Mononuclear cell (primary cell): ENCODE measurements at regions not wholly inside any gene's neighbourhood (a gene's known extent, or its start where the extent isn't known, plus 50 kb on each side); places are given as distances from the start of the nearest gene placed in this dataset.
A peak's percentile ranks its signal among the peaks of the same experiment; 100 is the strongest.

Experiments
- H3K27me3 ChIP-seq: 2 replicates; pipeline ENCODE4 v1.6.0; 2011; ENCODE audit warnings: low read length, control low read depth; ENCODE audit not compliant: insufficient read depth
- H3K4me1 ChIP-seq: 2 replicates; pipeline ENCODE4 v1.5.1; 2011; ENCODE audit warnings: mild to moderate bottlenecking, low read length, control low read depth; ENCODE audit not compliant: insufficient read depth
- H3K4me3 ChIP-seq: 2 replicates; pipeline ENCODE4 v1.5.1; 2011; ENCODE audit warnings: mild to moderate bottlenecking, low read length, moderate library complexity
- H3K9me3 ChIP-seq: 2 replicates; pipeline ENCODE4 v1.5.1; 2011; ENCODE audit warnings: low read depth, mild to moderate bottlenecking, control low read depth, low read length

DNA sequence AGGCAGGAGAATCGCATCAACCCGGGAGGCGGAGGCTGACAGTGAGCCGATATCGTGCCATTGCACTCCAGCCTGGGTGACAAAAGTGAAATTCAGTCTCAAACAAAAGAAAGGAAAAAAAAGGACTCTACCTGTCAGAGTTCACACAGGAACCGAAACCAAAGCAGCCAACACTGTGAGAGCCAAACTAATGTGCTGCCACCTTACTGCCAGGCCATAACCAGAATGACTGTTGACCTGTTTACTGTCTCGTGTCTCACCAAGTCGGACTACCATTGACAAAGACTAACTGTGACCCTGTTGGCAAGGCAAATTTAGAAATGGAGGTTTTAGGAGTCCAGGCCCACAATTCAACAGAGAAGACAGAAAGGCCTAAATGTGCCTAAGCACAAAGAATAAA is 112.4 kb downstream of the ANXA2R start:
- Histone ChIP-seq H3K9me3 (no peaks in the 10 kb centered on the region), H3K4me3 (no peak overlapping the region), H3K4me1 (no peaks in the 10 kb centered on the region), H3K27me3 (no peaks in the 10 kb centered on the region)

DNA sequence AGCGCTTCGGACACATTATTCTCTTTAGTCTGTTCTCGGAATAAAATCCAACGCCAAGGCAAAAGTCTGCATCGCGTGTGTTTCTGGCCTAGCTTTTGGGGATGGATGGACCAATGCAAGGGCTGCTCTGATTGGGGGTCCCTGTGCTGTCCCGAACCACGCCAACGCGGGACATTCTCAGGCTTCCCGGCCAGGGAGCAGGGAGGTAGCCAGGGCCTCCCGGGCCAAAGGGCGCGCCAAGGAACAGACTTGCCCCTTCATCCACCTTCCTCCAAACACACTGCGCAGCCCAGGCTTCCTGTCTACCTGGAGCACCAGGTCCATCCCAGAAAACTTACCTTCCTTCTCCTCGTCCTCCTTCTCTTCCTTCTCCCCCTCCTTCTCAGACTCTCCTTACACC is 113.0 kb upstream of the SELENOP start:
- Histone ChIP-seq H3K4me1 (no peaks in the 10 kb centered on the region), H3K4me3 (no peak overlapping the region), H3K9me3 (no peaks in the 10 kb centered on the region), H3K27me3 (no peaks in the 10 kb centered on the region)

DNA sequence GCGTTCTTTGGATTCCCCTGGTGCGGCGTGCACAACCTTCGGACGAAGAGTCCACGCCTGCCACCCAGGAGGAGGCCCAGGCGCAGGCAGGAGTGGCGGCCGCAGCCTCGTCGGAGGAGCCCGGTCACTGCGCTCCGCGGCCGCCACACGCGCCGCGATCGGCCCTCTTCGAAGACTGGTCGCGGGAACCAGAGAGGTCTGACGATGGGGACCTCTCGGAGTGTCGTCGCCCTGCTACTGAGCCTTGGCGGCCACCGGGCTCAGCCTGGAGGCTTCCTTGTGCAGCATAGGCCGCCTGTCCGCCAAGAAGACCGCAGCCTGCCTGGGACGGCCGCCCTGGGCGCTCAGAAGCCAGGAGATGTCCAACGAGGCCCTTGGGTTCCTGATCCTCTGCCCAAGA is 112.5 kb upstream of the SELENOP start:
- H3K4me1 ChIP-seq = no peaks in the 10 kb centered on the region
- H3K27me3 ChIP-seq = no peaks in the 10 kb centered on the region
- no peaks in the 10 kb centered on the region for H3K9me3 ChIP-seq
- H3K4me3 ChIP-seq = no peak overlapping the region

DNA sequence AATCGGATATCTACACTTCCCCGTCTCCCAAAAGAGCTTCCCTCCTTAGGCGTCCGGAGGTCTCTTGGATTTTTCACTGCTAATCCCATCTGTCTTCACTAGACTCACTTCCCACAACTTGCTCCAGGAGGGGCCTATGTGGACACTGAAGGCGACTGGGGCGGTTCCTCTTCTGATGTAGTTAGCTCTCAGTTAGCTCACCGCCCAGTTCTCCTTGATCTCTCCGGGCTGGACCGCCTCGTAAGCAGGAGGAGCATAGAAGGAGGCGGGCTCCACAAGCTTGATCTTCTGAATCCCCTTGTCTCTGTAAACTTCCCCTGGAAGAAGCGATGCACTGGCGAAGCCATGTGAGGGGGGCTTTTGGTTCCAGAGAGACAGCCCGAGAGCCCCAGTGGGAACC is 112.0 kb upstream of the SELENOP start:
- Histone ChIP-seq H3K4me1 (no peaks in the 10 kb centered on the region), H3K27me3 (no peaks in the 10 kb centered on the region), H3K9me3 (no peaks in the 10 kb centered on the region), H3K4me3 (no peak overlapping the region)

DNA sequence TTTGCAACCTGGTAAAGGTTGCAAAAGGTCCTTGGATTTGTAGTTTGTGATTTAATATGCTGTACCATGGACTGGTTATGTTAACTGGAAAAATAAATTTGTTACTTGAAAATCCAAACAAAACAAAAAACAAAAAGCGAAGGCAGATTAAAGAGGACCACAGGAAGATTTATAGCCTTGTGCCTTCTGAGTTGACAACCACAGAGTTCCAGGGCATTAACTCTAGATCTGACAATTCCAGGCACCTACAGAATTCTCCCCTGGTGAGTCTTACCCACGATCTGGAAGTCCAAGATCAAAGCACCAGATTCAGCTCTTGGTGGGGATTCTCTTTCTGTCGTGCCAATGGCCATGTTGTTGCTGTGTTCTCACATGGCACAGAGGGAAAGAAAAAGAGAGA is 107.9 kb upstream of the SELENOP start:
- no peak overlapping the region for H3K4me3 ChIP-seq
- no peaks in the 10 kb centered on the region for H3K27me3 ChIP-seq
- H3K4me1 ChIP-seq = no peaks in the 10 kb centered on the region
- no peaks in the 10 kb centered on the region for H3K9me3 ChIP-seq

DNA sequence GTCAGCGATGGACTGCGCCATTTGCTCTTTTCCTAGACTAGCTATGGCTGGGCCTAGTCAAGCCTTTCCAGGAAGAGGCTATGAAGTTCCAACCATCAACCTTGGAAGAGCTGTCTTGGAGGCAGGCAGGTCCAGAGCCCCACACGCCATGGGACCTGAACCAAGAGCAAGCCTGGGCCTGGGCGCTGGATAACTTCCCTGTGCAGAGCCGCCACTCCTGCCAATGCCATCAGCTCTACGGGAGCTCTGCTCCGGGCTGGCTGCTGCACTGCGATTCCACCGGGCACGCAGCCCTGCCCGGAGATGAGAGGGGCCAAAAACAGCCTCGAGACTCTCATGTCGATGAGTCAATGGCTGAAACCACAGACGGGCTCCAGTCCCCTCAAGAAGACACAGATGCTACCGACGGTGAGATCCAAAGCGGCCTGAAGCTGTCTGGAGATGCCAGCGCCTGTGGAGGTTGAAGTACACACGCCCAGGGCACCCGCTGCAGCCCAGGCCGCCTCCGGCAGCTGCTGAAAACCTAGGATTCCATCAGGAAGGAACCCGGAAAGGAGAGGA is 103.7 kb upstream of the SELENOP start:
- H3K4me3 ChIP-seq = no peak overlapping the region
- H3K9me3 ChIP-seq = no peaks in the 10 kb centered on the region
- H3K27me3 ChIP-seq = no peaks in the 10 kb centered on the region
- no peaks in the 10 kb centered on the region for H3K4me1 ChIP-seq

DNA sequence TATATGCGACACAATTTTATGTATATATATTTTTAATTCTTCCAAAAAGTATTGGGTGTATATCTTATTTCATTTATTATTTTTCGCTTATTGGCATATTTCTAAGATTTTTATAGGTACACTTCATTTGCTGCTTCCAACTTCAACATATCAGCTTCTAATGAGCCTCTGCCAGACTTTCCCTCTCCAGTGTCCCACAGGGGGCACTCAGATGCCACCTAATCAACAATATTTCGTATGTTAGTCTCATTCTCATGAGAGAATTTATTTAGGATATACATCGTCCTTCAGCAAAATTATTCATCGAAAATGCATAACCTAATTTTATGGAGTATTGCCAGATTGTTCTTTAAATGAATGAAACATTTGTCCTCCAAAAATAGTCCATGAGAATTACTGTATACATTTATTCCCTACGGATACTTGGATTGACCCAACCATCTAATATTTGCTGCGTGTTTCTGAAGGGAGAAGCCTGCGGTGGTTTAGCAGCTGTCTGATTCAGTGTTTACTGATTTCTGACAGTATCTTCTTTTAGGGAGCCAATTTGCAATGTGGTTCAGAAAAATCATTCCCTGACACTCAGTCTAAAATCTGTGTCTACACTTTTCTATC is 100.6 kb upstream of the SELENOP start:
- Histone ChIP-seq H3K4me3 (no peak overlapping the region), H3K4me1 (peaks cover 12% of the 10 kb centered on the region), H3K27me3 (peaks cover under 1% of the 10 kb centered on the region), H3K9me3 (no peaks in the 10 kb centered on the region)

DNA sequence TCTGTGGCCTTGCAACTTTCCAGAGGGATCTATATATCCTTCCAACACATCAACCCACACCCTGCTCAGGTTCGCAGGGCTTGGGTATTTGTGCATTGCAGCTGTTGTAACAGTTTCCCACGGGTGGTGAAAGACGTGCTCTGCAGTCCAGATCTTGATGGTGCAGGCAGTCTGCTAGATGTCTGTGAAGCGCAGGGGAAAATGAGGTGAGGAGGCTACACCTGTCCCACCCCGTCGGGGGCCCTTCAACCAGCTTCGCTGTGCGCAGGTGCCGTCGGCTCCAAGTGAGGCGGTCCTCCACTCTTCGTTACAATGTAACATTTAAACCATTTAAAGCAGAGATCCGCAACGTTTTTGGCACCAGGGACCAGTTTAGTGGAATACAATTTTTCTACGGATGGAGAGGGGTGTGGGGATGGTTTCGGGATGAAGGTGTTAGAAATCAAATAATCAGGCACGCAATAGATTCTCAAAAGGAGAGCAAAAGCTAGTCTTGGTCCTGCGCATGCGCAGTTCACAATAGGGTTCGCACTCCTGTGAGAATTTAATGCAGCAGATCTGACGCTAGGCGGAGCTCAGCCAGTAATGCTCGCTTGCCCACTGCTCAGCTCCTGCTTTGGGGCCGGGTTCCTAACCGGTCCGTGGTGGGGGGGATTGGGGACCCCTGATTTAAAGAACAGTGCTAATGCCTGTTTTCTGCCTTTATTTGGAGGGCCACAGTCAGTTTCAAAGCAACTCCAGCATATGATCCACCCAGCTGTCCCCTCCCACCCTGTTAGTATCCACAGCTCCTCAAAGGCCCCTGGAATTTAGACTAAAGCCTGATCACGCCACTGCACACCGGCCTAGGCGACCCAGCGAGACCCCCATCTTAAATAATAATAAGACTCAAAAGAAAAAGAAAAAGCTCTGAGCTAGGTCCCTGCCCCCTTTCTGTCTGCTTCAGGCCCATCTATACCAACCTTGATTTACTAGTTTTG is 97.1 kb upstream of the SELENOP start:
- H3K4me1 ChIP-seq = peaks cover 12% of the 10 kb centered on the region
- H3K9me3 ChIP-seq = no peaks in the 10 kb centered on the region
- H3K4me3 ChIP-seq = peak overlapping the region; percentile 40
- H3K27me3 ChIP-seq = peaks cover 3% of the 10 kb centered on the region

DNA sequence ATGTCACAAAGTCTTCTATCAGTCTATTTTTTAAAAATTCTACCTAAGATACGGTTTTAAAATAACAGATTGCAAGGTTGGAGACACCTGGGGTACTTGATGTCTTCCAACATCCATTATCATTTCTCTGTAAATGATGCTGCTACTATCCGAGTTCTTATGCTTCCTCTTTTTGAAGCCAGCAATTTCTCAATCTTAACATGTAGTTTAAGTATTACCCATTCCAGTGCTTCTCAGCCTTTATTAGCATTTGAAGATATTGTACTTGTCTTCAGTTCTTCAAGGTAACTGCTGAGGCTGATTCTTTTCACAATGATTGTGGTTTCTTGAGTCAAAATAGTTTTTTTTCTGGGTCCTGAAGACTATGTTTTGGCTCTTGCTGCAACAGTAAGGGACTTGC is 96.4 kb upstream of the SELENOP start:
- no peak overlapping the region for H3K4me3 ChIP-seq
- H3K27me3 ChIP-seq = peaks cover 3% of the 10 kb centered on the region
- no peaks in the 10 kb centered on the region for H3K9me3 ChIP-seq
- H3K4me1 ChIP-seq = peaks cover 12% of the 10 kb centered on the region

DNA sequence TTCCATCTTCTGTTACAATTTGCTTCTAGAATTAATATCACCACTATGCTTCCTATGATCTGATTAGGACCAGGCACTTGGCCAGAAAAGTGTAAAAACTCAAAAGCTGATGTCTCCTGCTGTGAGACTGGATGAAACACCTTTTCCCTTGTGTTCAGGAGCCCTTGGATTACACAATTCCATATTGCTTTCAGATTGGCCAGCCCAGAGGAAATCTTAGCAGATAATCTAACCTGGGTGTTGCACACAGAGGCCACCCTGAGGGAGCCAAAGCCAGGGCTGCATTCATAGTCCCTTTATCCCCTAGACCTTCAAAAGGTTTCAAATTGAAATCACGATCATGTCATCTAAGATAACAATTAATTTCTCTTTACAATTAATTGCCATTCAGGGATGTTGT is 94.1 kb upstream of the SELENOP start:
- Histone ChIP-seq H3K27me3 (peaks cover 3% of the 10 kb centered on the region), H3K9me3 (no peaks in the 10 kb centered on the region), H3K4me3 (no peak overlapping the region), H3K4me1 (peaks cover 12% of the 10 kb centered on the region)

DNA sequence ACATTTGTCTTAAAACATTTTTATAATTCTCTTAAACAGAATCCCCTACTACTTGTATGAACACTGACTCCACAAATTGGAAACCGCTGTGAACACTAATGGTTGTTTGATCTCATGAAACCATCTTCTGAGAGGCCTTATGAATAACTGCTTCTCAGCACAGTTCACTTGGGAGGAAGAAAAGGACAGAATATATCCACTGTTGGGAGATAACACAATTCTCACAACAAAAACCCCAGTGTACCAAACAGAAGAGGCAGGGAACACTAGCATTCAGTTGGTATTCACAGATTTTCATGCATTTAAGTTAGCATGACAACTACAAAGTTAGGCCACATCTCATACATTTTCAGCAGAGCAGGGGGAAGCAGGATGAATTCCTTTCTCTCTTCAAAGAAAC is 89.0 kb upstream of the SELENOP start:
- Histone ChIP-seq H3K27me3 (no peaks in the 10 kb centered on the region), H3K4me3 (no peak overlapping the region), H3K4me1 (no peaks in the 10 kb centered on the region), H3K9me3 (no peaks in the 10 kb centered on the region)

DNA sequence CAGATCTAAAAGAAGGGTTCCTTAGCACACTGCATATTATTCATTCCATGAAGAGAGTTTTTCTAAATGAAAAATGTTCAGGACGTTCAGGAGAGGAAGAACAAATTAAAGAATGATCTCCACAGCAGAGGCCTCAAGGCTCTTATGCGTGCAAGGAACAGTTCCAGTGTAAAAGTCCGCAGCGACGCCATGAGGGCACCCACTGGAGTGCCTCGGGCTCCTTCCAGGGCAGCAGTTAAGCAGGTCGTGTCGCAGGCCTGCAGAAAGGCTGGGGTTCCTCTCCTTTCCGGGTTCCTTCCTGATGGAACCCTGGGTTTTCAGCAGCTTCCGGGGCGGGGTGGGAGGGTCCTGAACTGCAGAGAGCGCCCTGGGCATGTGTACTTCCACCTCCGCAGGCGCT is 87.1 kb upstream of the SELENOP start:
- Histone ChIP-seq H3K4me3 (no peak overlapping the region), H3K9me3 (no peaks in the 10 kb centered on the region), H3K27me3 (no peaks in the 10 kb centered on the region), H3K4me1 (no peaks in the 10 kb centered on the region)

DNA sequence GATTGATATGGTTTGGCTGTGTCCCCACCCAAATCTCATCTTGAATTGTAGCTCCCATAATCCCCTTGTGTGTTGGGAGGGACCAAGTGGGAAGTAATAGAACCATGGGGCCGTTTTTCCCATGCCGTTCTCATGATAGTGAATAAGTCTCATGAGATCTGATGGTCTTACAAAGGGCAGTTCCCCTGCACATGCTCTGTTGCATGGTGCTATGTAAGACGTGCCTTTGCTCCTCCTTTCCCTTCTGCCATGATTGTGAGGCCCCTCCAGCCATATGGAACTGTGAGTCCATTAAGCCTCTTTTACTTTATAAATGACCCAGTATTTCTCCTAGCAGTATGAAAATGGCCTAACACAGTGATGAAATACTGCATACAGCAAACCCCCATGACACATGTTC is 84.8 kb upstream of the SELENOP start:
- Histone ChIP-seq H3K4me1 (no peaks in the 10 kb centered on the region), H3K9me3 (no peaks in the 10 kb centered on the region), H3K4me3 (no peak overlapping the region), H3K27me3 (no peaks in the 10 kb centered on the region)

DNA sequence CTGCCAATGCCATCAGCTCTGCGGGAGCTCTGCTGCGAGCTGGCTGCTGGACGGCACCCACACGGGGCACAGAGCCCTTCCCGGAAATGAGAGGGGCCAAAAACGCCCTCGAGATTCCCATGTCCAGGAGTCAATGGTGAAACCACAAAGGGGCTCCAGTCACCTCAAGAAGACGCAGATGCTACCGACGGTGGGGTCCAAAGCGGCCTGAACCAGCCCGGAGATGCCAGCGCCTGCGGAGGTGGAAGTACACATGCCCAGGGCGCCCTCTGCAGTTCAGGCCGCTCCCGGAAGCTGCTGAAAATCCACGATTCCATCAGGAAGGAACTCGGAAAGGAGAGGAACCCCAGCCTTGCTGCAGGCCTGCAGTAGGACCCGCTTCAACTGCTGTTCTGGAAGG is 82.4 kb upstream of the SELENOP start:
- Histone ChIP-seq H3K27me3 (no peaks in the 10 kb centered on the region), H3K9me3 (no peaks in the 10 kb centered on the region)

DNA sequence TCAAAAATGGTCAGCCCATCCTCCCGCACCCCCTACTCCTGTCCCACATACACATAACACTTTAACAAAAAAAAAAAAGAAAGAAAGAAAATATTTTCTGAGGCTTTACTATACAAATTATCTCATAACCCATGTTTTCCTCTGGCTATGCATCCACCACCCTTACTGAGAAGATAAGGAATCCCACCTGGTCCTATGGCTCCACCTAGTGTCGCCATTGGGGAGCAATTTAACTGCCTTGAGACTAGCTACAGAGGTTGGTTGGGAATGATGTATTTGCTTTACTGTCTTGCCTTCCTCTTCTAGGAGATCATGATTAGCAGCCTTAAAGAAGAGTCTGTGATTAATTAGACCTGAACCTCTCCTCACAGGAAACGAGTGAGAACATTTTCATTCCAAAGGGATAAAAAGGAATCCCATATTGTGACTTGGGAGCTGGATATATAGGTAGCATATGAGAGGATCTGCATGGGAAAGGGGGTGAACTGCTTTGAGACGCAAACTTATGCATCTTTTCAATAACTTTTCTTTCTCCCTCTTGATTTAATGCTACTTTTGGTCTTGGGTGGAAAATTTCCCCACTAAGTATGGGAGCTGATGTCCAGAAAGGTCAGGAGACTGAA is 77.7 kb upstream of the SELENOP start:
- Histone ChIP-seq H3K4me1 (no peaks in the 10 kb centered on the region), H3K4me3 (no peak overlapping the region), H3K9me3 (no peaks in the 10 kb centered on the region), H3K27me3 (peaks cover 2% of the 10 kb centered on the region)

More for the DNA sequence above, 82.4 kb upstream of the SELENOP start:
- H3K4me1 ChIP-seq = no peaks in the 10 kb centered on the region
- no peak overlapping the region for H3K4me3 ChIP-seq
